ENCODE measurements at regions not wholly inside any gene's neighbourhood (a gene's known extent, or its start where the extent isn't known, plus 50 kb on each side); places are given as distances from the start of the nearest gene placed in this dataset.

DNA sequence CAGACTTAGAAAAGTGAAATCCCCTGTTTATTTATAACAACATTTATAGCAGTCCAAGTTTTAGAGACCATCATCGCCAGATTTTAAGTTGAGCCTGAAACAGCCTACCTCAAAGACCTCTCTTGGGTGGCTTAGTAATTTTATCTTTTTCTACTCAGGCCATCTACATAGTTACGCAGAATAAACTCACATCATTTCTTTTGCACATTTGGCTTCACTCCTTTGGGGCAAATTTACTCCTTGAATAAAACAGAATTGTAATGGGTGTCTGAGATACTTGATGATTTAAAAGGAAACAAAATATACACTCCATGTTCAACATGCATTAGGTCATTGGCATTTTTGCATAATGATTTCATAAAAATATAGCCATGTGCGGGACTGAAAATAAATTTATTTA, 104.7 kb upstream of the TSPAN8 start:
- DNase-seq (ENCODE audit: low spot score), result no peak
- TF ChIP-seq, protein P1, sequence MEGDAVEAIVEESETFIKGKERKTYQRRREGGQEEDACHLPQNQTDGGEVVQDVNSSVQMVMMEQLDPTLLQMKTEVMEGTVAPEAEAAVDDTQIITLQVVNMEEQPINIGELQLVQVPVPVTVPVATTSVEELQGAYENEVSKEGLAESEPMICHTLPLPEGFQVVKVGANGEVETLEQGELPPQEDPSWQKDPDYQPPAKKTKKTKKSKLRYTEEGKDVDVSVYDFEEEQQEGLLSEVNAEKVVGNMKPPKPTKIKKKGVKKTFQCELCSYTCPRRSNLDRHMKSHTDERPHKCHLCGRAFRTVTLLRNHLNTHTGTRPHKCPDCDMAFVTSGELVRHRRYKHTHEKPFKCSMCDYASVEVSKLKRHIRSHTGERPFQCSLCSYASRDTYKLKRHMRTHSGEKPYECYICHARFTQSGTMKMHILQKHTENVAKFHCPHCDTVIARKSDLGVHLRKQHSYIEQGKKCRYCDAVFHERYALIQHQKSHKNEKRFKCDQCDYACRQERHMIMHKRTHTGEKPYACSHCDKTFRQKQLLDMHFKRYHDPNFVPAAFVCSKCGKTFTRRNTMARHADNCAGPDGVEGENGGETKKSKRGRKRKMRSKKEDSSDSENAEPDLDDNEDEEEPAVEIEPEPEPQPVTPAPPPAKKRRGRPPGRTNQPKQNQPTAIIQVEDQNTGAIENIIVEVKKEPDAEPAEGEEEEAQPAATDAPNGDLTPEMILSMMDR (IDR thresholded peaks at IDR 0.05; ENCODE audit: extremely low read depth, missing control alignments), result no peak

DNA sequence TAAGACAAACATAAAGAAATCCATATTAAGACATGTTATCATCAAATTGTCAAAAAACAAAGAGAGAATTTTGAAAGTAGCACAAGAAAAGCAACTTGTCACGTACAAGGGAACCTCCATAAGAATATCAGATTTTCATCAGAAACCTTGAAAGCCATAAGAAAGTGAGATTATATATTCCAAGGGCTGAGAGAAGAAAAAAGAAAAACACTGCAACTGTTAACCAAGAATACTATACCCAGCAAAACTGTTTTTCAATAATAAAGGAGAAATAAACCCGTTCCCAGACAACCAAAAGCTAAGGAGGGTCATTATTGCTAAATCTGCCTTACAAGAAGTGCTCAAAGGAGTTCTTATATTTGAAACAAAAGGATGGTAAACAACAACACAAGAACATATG, 94.7 kb upstream of the TSPAN8 start:
- TF ChIP-seq, protein P1 (IDR thresholded peaks at IDR 0.05; ENCODE audit: extremely low read depth, missing control alignments), result no peak
- no peak for DNase-seq (ENCODE audit: low spot score)

DNA sequence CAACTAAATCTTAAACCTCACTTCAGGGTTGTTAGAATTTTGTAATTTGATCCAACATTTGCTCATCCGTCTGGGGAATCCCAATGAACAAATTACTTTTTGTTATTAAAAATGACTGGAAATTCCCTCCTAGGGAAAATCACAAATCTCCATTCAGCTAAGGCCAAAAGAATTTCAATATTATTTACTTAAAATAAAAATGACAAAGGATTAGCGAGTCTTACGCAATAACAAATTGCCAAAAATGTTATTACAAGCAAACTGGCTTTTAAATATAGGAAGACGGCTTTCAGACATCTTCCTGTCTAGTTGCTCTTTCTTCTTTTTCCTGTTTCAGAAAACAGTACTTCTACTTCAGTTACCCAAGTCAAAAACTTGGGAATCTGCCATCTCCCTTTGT, 92.4 kb upstream of the TSPAN8 start:
- no peak for DNase-seq (ENCODE audit: low spot score)
- TF ChIP-seq, protein P1 (IDR thresholded peaks at IDR 0.05; ENCODE audit: extremely low read depth, missing control alignments), result no peak

DNA sequence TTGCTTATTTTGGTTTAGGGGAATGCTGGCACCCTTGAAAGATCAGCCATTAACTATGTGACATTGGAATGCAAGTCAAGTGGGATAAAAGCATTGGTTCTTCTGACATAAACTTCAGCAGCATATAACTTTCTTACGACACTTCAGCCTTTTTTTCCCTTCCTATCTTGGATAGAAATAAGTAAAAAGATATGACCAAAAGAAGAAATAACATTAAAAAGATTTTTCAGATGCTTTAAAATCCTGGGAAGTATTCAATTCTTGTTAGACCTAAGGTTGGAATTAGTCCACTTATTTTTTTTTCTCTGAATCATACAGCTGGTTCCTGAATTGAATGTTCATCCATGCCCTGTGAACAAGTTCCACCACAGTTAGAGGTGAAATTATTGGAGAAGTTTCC, 85.6 kb upstream of the TSPAN8 start:
- TF ChIP-seq, protein P1 (IDR thresholded peaks at IDR 0.05; ENCODE audit: extremely low read depth, missing control alignments), result no peak
- no peak for DNase-seq (ENCODE audit: low spot score)

DNA sequence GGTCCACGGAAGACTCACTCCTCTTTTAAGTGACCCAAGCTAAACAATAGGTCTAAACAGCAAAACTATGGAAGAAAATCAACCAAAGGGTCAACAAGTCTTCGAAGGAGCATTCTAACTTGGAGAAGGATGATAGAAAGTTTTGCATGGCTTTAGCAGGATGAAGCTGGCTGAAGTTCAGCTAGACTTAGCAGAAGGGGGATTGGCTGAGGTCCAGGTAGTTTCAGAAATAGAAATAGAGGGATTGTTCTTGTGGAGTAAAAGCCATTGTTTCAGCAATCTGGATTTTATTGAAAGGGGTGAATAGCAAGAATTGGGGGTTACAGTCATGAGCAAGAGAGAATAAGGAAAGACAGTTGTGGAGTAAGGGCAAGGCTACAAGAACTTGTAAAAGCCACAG, 84.7 kb upstream of the TSPAN8 start:
- no peak for DNase-seq (ENCODE audit: low spot score)
- TF ChIP-seq, protein P1 (IDR thresholded peaks at IDR 0.05; ENCODE audit: extremely low read depth, missing control alignments), result no peak

DNA sequence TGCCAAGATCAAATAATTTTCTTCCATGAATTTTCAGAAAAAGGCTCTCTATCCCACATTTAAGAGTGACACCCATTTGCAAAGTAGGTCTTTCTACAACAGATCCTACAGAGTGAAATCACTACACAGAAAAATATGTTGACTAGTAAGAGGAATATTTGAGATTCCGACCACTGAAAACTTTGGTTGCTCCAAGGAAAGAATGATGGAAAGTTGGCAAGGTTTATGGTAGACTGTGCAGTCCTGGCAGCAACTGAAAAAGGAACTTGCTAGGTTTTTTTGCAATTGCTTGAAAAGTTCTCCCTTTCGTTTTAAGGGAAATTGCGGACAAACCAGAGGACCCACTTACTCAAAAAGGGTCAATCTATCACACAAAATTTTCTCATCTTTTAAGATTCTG, 83.1 kb upstream of the TSPAN8 start:
- no peak for DNase-seq (ENCODE audit: low spot score)
- TF ChIP-seq, protein P1 (IDR thresholded peaks at IDR 0.05; ENCODE audit: extremely low read depth, missing control alignments), result no peak

DNA sequence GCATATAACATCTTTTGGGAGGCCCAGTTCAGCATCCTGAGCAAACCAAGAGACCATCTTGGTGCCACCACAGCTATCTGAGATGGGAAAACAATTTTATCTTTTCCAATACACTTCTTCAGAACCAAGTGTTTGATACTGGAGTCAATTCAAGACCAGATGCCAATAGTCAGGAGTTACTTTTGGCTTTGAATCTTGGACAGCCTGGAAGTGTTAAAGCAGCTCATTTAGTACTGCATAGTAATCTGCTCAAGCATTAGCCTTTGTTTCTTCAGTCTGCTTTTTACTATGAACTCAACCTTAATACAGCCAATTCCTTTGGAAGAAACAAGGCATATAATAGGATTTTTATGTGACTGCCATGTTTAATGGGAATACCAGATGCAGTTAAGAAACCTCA, 81.9 kb upstream of the TSPAN8 start:
- DNase-seq (ENCODE audit: low spot score), result no peak
- TF ChIP-seq, protein P1 (IDR thresholded peaks at IDR 0.05; ENCODE audit: extremely low read depth, missing control alignments), result no peak

Measured in GM20000 (cell line).